NCI-H1930 (cell line): ENCODE measurements at regions not wholly inside any gene's neighbourhood (a gene's known extent, or its start where the extent isn't known, plus 50 kb on each side); places are given as distances from the start of the nearest gene placed in this dataset.
A peak's percentile ranks its signal among the peaks of the same experiment; 100 is the strongest.
"Not testable (repeated sequence)": the region's sequence is repeated elsewhere in the genome, so short reads cannot be mapped to it uniquely, and the experiment has no call there.

Experiments used
- DNase-seq, 2 experiments: peaks; one replicate each; lab custom pipeline; 2025; lab: John Stamatoyannopoulos, UW

- DNase-seq, result no peak
Measured at GRCh38 chr6:50998905-50999304, 180.2 kb downstream of the TFAP2B start.

- DNase-seq, result no peak
Measured at GRCh38 chr6:51001399-51001798, 182.7 kb downstream of the TFAP2B start.

GRCh38 chr6:51004380-51004779 is 185.7 kb downstream of the TFAP2B start:
- DNase-seq, result no peak

GRCh38 chr6:51005779-51006178 is 187.1 kb downstream of the TFAP2B start:
- no peak for DNase-seq

- no peak for DNase-seq
Measured at GRCh38 chr6:51007237-51007636, 188.6 kb downstream of the TFAP2B start.

- not testable (repeated sequence) for DNase-seq
Measured at GRCh38 chr6:51008693-51009092, 190.0 kb downstream of the TFAP2B start.

GRCh38 chr6:51013376-51013775 is 194.7 kb downstream of the TFAP2B start:
- DNase-seq, result no peak

- DNase-seq, result no peak
Measured at GRCh38 chr6:51015394-51015793, 196.7 kb downstream of the TFAP2B start.

GRCh38 chr6:51016489-51016888 is 197.8 kb downstream of the TFAP2B start:
- no peak for DNase-seq

- DNase-seq, result no peak
Measured at GRCh38 chr6:51019806-51020205, 201.1 kb downstream of the TFAP2B start.

- DNase-seq, result no peak
Measured at GRCh38 chr6:51021171-51021570, 202.5 kb downstream of the TFAP2B start.

GRCh38 chr6:51024126-51024525 is 205.5 kb downstream of the TFAP2B start:
- no peak for DNase-seq

- no peak for DNase-seq
Measured at GRCh38 chr6:51025082-51025777, 206.6 kb downstream of the TFAP2B start.

GRCh38 chr6:51027283-51028065 is 208.8 kb downstream of the TFAP2B start:
- DNase-seq, result no peak

- no peak for DNase-seq
Measured at GRCh38 chr6:51028276-51028675, 209.6 kb downstream of the TFAP2B start.

GRCh38 chr6:51029561-51029960 is 210.9 kb downstream of the TFAP2B start:
- no peak for DNase-seq

- peak; percentile 27 to 59 for DNase-seq
Measured at GRCh38 chr6:51045548-51045947, 226.9 kb downstream of the TFAP2B start.

GRCh38 chr6:51049288-51049982 is 230.8 kb downstream of the TFAP2B start:
- no peak for DNase-seq

- DNase-seq, result no peak
Measured at GRCh38 chr6:51049983-51050877, 231.6 kb downstream of the TFAP2B start.

- not testable (repeated sequence) for DNase-seq
Measured at GRCh38 chr6:51052716-51053115, 234.0 kb downstream of the TFAP2B start.

- DNase-seq, result not testable (repeated sequence)
Measured at GRCh38 chr6:51055316-51055715, 236.6 kb downstream of the TFAP2B start.

GRCh38 chr6:51057296-51057695 is 238.6 kb downstream of the TFAP2B start:
- DNase-seq, result no peak
